Transverse colon (tissue), 4 donors: ENCODE measurements at regions not wholly inside any gene's neighbourhood (a gene's known extent, or its start where the extent isn't known, plus 50 kb on each side); places are given as distances from the start of the nearest gene placed in this dataset.

Experiments
- DNase-seq: peaks from one replicate; pipeline ENCODE4 v3.0.0-alpha.2; 2019
- H3K27ac ChIP-seq, 4 donors: fragments of 200-600 bp; sonication (generic); 2 replicates each; pipeline ENCODE4 v1.5.1; 2016 to 2018; ENCODE audit warnings: inconsistent platforms in 4 of 4
- H3K27me3 ChIP-seq: fragments of 200-600 bp; sonication (generic); 2 replicates; pipeline ENCODE4 v1.5.1; 2017; ENCODE audit warnings: inconsistent platforms
- H3K36me3 ChIP-seq, 4 donors: fragments of 200-600 bp; sonication (generic); 2 replicates each; pipeline ENCODE4 v1.5.1; 2017 to 2019; ENCODE audit warnings: inconsistent platforms in 4 of 4
- H3K4me1 ChIP-seq, 4 donors: fragments of 200-600 bp; sonication (generic); 2 replicates each; pipeline ENCODE4 v1.5.1; 2017 to 2020; ENCODE audit warnings: inconsistent platforms in 4 of 4
- H3K4me3 ChIP-seq, 4 donors: fragments of 200-600 bp; sonication (generic); 1 replicate in 1 of 4; 2 replicates in 3 of 4; pipeline versions ENCODE4 v1.5.1 to v1.6.1; 2017 to 2019; ENCODE audit warnings: inconsistent platforms in 4 of 4
- H3K9me3 ChIP-seq, 2 donors: fragments of 200-600 bp; sonication (generic); 2 replicates each; pipeline ENCODE4 v1.5.1; 2017 to 2019; ENCODE audit warnings: inconsistent platforms in 2 of 2
- CTCF ChIP-seq, 5 experiments: fragments of 200-600 bp in 3 of 5; fragments of 450-650 bp in 2 of 5; sonication (generic) in 3 of 5; IDR thresholded peaks; 1 replicate in 2 of 5; 2 replicates in 3 of 5; pipeline ENCODE4 v1.5.1; 2016 to 2017; ENCODE audit warnings: antibody characterized with exemption in 5 of 5, inconsistent platforms in 3 of 5, mild to moderate bottlenecking in 2 of 5, moderate library complexity in 1 of 5
- EP300 ChIP-seq: sonication (generic); formaldehyde crosslinking; IDR thresholded peaks from one replicate; pipeline ENCODE4 v1.6.1; 2017; ENCODE audit warnings: antibody characterized with exemption, low read depth
- POLR2A ChIP-seq: fragments of 450-650 bp; IDR thresholded peaks from one replicate; pipeline ENCODE4 v1.6.1; 2016; ENCODE audit warnings: antibody characterized with exemption, mild to moderate bottlenecking, moderate library complexity
- POLR2AphosphoS5 ChIP-seq, 3 donors: sonication (generic); formaldehyde crosslinking; IDR thresholded peaks; one replicate each; pipeline ENCODE4 v1.6.1; 2016; ENCODE audit warnings: antibody characterized with exemption in 3 of 3
- WGBS, 2 donors: methylation state at CpG; one replicate each; pipeline ENCODE4 v1.1.5; 2018; ENCODE audit warnings: low coverage in 1 of 2; 5-methylcytosine and 5-hydroxymethylcytosine counted together
- in situ Hi-C, 4 donors: fragments of 200-750 bp; cut with MboI; loops; one replicate each; pipeline versions ENCODE4 v1.15.0 to v1.15.1; 2017; ENCODE audit warnings: low sequenced_read_pairs in 3 of 4, low pct_ligation_motif_present in 1 of 4, low pct_unique_long_range_greater_than_20kb in 1 of 4
- intact Hi-C: fragments of 100-400 bp; cut with DNase I; formaldehyde crosslinking; loops from one replicate; pipeline ENCODE4 v1.15.1; 2023; ENCODE audit warnings: low total_unique reads

- 76% methylated on average over 1 of the region's 1 CpG; no CpG with 5 or more reads in 1 of the 2 donors for WGBS, 2 donors
- TF ChIP-seq POLR2AphosphoS5 (IDR thresholded peaks at IDR 0.05) (no peak), EP300 (no peak), CTCF (IDR thresholded peaks at IDR 0.05) (no peak), POLR2A (no peak)
- Histone ChIP-seq H3K4me1 (no peaks in the 10 kb centered on the region), H3K4me3 (no peak overlapping the region), H3K36me3 (no peaks in the 10 kb centered on the region), H3K27ac (no peak overlapping the region), H3K9me3 (peaks cover 5 to 9% of the 10 kb centered on the region in 2 donors), H3K27me3 (no peaks in the 10 kb centered on the region)
- intact Hi-C loops: no loop called here
- DNase-seq: no peak
- in situ Hi-C loops: no loop called here
Observed at GRCh38 chr4:131061734-131062133, 1965.8 kb downstream of the C4orf33 start.

- Histone ChIP-seq H3K4me3 (no peak overlapping the region), H3K36me3 (no peaks in the 10 kb centered on the region), H3K9me3 (peaks cover 5 to 9% of the 10 kb centered on the region in 2 donors), H3K27me3 (no peaks in the 10 kb centered on the region), H3K4me1 (no peaks in the 10 kb centered on the region), H3K27ac (no peak overlapping the region)
- 86% methylated on average over 5 of the region's 5 CpGs; no CpG with 5 or more reads in 1 of the 2 donors for WGBS, 2 donors
- in situ Hi-C loops (no loop called here), intact Hi-C loops (no loop called here)
- no peak for DNase-seq
- TF ChIP-seq CTCF (IDR thresholded peaks at IDR 0.05): no peak
- TF ChIP-seq POLR2AphosphoS5 (IDR thresholded peaks at IDR 0.05): no peak
- TF ChIP-seq EP300: no peak
- TF ChIP-seq POLR2A: no peak
Observed at GRCh38 chr4:131063878-131064277, 1967.9 kb downstream of the C4orf33 start.

- H3K27ac ChIP-seq: no peak overlapping the region
- no peaks in the 10 kb centered on the region for H3K4me1 ChIP-seq
- TF ChIP-seq POLR2A: no peak
- no peak for TF ChIP-seq EP300
- TF ChIP-seq POLR2AphosphoS5 (IDR thresholded peaks at IDR 0.05): no peak
- no peak for TF ChIP-seq CTCF (IDR thresholded peaks at IDR 0.05)
- in situ Hi-C loops: no loop called here
- intact Hi-C loops: no loop called here
- no peaks in the 10 kb centered on the region for H3K36me3 ChIP-seq
- H3K9me3 ChIP-seq: no peaks in the 10 kb centered on the region
- H3K27me3 ChIP-seq: no peaks in the 10 kb centered on the region
- DNase-seq: no peak
- no peak overlapping the region for H3K4me3 ChIP-seq
Observed at GRCh38 chr4:131081069-131081468, 1985.1 kb downstream of the C4orf33 start.

- in situ Hi-C loops (no loop called here), intact Hi-C loops (no loop called here)
- 54 to 56% methylated on average over 3 of the region's 3 CpGs for WGBS, 2 donors
- Histone ChIP-seq H3K4me1 (no peaks in the 10 kb centered on the region), H3K27me3 (no peaks in the 10 kb centered on the region), H3K4me3 (no peak overlapping the region), H3K9me3 (no peaks in the 10 kb centered on the region), H3K27ac (no peak overlapping the region), H3K36me3 (no peaks in the 10 kb centered on the region)
- no peak for DNase-seq
- TF ChIP-seq POLR2A: no peak
Observed at GRCh38 chr4:131084997-131085396, 1989.0 kb downstream of the C4orf33 start.

DNA sequence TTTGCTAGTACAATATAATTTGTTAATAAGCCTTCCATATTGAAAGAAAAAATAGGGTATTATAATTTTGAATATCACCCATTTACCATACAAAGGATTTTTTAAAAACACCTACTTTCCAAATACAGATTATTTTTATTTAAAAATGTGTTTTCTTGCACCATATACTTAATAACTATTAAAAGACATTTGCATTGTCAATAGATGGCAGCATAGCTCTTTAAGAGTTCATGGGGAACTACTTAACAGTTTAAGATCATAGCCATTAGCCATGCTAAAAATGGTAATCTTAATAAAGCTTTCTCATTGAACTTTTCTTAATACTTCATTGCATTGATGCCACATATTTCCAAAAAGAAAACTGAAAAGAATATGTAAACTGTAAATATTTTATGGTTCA is 1995.9 kb downstream of the C4orf33 start:
- DNase-seq: no peak
- in situ Hi-C loops (no loop called here), intact Hi-C loops (no loop called here)
- H3K27me3 ChIP-seq: no peaks in the 10 kb centered on the region
- no peak overlapping the region for H3K27ac ChIP-seq
- no peaks in the 10 kb centered on the region for H3K4me1 ChIP-seq
- no peaks in the 10 kb centered on the region for H3K36me3 ChIP-seq
- TF ChIP-seq CTCF (IDR thresholded peaks at IDR 0.05): no peak
- TF ChIP-seq POLR2AphosphoS5 (IDR thresholded peaks at IDR 0.05): no peak
- TF ChIP-seq POLR2A: no peak
- no peak for TF ChIP-seq EP300
- H3K4me3 ChIP-seq: no peak overlapping the region
- no peaks in the 10 kb centered on the region for H3K9me3 ChIP-seq
